ENCODE measurements at regions not wholly inside any gene's neighbourhood (a gene's known extent, or its start where the extent isn't known, plus 50 kb on each side); places are given as distances from the start of the nearest gene placed in this dataset.

GRCh38 chr13:106987427-106987785, 419.5 kb upstream of the ARGLU1 start:
- DNase-seq, result no peak

DNA sequence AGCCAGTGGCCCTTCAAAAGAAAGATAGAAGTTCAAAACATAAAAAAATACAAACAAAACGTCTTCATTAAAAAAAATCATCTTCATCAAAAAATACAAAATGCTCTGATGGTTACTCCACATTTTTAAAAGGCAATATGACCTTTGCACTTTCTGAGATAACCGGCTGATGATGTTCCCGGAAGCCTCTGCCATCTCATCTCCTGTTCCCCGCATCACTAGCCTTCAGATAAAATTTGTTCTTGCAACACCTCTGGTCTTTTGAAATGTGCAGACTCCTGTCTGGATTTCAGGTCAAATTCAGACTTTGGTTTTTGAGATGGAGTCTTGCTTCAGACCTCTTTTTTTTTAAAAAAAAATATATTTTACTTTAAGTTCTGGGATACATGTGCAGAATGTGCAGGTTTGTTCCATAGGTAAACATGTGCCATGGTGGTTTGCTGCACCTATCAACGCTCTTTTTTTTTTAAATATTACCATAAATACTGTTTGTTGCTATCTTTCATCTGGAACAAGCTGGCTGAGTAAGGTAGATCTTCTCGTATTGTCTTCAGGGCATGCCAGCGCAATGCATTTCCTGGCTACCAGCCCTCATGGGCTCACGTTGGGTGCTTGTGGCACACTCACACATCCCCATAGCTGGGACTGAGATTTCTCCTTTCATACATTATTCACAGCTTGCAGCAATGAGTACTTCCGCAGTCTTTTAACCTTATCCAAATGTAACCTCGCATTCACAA, 418.9 kb upstream of the ARGLU1 start:
- no peak for DNase-seq

- no peak for DNase-seq
Observed at GRCh38 chr13:106986033-106986484, 418.1 kb upstream of the ARGLU1 start.

DNA sequence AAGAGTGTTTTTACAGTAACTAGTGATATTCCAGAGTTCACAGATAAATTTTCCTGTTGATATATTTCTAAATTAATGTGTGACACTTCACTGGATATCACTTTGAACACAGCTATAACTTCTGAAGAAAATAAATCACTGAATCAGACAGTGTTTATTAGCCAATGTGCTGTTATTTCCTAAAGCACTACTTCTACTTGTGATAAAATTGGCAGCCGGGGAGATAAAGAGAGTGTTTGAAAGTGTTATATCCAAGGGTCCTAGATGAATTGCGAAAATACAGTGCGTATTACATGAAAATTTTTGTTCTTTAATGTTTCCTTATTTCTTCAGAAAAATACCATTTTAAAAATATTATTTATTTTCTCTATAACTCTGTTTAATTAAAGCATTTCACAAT, 417.5 kb upstream of the ARGLU1 start:
- DNase-seq, result no peak

DNA sequence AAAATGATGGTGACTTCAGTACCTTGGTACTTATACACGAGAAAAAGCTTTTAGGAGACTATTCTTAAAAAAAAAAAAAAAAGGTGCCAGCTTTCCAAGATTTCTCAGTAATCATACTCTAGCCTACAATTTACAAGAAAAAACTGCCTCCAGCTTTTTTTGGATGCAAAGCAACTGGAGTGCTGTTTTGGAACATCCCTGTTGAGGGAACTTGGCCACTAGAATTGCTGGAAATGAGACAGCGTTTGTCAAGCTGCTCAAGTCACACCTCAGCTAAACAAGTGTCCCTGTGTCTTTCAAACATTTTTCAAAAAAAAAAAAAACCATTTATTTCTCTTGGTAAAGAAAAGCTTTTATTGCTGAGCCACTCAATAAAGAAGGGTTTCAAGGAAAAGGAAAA, 413.1 kb upstream of the ARGLU1 start:
- DNase-seq, result no peak

DNA sequence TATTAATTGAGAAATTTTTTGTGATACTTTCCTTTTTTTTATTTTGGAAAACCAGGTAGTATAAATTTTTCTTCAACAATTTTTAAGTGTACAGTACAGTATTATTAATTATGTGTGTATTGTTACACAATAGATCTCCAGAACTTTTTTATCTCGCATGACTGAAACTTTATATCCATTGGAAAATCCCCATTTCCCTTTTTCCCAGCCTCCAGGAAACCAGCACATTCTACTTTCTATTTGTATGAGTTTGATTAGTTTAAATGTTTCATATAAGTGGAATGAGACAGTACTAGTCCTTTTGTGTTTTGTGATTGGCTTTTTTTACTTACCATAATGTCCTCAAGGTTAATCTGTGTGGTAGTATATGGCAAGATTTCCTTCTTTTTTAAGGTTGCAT, 399.5 kb upstream of the ARGLU1 start:
- no peak for DNase-seq

DNA sequence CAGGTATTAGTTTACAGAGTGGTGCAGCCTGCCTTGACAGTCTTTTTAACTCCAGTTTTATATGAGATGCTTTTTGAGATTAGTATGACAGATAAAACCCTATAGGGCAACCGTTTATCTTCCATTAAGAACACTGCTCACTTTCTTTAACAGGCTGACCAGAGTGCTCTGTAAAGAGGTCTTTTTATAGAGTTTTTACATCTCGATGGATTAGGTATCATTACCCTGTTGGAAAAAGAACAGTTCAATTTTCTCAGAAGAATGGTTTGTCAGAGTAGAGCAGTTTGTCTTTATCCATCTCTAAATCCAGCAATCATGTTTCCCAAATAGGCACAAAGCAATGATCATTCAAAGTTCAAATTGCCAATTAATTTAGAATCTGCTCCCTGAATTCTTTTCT, 395.2 kb upstream of the ARGLU1 start:
- DNase-seq, result no peak

- DNase-seq, result no peak
Observed at GRCh38 chr13:106961651-106962050, 393.7 kb upstream of the ARGLU1 start.

DNA sequence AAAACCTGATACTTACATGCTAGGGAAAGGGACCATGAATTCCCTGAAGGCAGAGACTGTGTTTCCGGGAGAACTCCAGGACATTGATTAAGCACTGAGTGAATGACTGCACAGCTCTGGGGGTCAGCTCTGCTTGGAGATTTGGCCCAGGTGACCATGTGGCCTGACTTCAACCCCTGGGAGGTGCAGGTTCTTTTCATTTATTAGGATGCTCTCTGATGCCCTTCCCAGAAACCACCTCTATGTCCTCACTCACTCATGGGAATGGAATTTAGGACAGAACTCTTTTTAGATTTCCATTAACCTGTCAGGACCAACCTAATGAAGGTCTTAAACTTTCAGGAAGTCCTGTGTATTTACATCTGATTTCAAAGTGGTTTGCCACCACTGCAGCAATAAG, 393.3 kb upstream of the ARGLU1 start:
- DNase-seq, result no peak

GRCh38 chr13:106958621-106959048, 390.7 kb upstream of the ARGLU1 start:
- no peak for DNase-seq

DNA sequence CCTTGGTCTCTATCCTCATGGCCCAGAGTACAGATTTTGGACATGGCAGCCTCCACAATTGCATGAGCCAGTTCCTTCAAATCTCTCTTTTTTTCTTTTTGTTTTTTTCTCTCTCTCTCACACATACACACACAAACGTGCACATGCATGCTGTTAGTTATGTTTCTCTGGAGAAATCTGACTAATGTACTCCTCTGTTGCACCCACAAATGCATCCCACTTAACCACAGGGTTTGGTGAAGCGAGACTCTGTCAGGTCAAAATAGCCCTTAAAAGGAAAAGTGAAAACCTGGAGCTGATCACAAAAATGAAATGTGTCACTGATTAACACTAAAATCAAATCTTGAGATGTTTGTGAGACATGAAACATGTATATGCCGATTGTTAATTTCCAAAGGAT, 374.6 kb upstream of the ARGLU1 start:
- no peak for DNase-seq

DNA sequence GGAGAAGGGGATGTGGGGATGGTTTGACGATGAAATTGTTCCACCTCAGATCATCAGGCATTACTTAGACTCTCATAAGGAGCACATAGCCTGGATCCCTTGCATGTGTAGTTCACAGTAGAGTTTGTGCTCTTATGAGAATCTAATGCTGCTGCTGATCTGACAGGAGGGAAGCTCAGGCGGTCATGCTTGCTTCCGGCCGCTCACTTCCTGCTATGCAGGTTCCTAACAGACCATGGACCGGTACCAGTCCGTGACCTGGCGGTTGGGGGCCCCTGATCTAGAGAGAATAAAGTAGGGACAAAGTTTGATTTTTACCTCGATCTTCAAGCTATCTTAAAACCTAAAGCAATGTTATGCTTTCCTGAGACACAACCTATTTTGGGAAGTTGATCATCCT, 373.8 kb upstream of the ARGLU1 start:
- DNase-seq, result no peak

- no peak for DNase-seq
Observed at GRCh38 chr13:106927421-106927820, 359.5 kb upstream of the ARGLU1 start.

DNA sequence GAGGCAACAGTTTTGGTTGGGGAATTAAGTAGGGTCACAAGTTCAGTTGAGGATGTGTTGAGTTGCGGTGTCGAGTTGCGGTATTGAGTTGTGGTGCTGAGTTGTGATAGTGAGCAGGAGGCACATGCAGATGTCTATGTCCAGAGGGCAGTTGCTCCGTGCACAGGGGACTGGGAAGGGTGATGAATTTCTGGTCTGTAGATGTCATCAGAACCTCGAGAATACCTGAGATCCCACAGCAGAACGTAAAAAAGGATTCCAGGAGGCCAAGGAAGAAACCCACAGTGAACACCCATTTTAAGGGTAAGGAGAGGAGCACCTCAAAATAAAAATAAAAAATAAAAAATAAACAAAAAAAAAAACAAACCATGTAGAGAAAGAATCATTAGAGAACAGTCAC, 354.4 kb upstream of the ARGLU1 start:
- DNase-seq, result no peak

GRCh38 chr13:106919638-106920037, 351.7 kb upstream of the ARGLU1 start:
- DNase-seq, result no peak

DNA sequence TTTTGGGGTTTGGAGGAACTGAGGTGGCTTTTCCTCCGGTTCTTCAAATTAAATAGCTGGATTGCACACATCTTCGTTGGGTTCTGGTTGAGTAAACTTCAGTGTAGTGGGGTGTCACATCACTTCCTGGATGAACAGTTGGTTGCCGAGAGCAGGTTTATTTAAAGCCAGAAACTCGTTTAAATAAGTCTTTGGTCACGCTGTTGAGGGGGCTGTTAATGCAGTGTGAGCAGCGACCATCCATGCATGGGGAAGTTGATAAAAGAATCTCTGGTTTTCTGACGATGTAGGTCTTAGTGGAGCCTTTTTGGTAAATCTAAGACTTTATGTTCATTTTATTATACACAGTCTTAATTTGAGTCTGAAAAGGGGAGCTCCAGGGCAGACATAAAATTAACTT, 351.2 kb upstream of the ARGLU1 start:
- DNase-seq, result no peak

DNA sequence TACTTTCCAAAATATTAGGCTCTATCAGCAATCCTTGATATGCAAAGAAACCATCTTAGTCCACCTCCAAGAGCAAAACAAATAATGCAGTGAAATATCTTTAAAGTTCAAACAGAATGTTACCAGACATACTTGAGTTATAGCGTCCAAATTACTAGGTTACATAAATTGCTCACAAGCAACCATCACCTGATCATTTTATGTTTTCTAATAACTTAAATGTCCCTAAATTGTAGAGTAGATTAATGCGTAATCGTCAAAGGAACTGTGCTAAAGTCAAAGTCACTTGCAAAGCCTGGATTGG, 350.6 kb upstream of the ARGLU1 start:
- no peak for DNase-seq

- DNase-seq, result no peak
Observed at GRCh38 chr13:106917673-106918556, 350.0 kb upstream of the ARGLU1 start.

DNA sequence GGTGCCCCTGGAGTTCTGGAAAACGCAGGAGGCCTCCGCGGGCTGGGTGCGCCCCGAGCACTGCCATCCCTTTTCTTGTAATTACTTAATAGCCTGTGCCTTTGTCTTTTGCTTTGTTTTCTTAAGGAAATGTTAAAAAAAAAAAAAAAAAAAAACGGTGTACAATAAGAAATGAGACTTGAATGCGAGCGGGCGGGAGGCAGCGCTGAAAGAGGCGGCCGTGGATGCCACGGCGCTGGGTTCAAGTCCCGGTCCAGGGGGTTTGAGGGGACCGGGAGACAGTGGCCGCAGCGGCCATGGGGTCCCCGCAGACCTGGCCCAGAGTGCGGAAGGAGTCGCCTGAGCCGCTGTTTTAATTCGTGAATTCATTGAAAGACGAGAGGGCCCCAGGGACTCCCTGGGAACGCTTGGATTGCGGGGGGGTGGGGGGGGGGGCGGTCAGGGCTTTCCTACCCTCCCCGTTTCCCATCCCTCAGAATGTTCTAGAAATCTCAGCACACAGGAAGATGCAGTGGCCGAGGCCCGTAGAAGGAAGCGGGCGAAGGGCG, 349.2 kb upstream of the ARGLU1 start:
- no peak for DNase-seq

DNA sequence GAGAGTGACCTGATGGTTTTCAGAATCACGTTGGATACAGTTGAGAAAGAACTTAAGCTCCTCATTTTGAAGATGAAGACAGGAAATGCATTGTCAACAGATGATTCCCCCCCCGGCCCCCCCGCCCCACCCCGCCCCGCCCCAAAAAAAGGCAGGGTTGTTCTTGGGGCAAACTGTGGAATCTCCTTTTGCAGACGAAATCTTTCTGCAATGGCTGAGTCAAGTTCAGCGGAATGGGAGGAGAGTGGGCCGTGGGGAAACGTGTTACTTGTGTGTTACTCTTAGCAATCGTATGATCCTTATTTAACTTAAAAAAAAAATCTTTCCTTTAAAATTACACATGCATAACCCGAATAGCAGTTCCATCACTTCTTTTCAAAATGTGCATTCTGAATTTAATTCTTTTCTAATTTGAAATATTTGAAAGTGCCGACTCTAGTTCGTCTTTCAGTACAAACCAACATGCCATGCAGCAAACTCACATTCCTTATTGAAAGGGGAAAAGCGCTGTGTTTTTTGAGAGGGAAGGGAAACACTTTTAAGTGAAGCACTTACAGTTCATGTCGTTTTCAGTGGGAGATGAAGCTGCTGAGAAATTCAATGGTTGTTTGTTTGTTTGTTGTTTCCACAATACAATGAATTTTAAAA, 348.5 kb upstream of the ARGLU1 start:
- no peak for DNase-seq

GRCh38 chr13:106915146-106915545, 347.2 kb upstream of the ARGLU1 start:
- DNase-seq, result no peak

DNA sequence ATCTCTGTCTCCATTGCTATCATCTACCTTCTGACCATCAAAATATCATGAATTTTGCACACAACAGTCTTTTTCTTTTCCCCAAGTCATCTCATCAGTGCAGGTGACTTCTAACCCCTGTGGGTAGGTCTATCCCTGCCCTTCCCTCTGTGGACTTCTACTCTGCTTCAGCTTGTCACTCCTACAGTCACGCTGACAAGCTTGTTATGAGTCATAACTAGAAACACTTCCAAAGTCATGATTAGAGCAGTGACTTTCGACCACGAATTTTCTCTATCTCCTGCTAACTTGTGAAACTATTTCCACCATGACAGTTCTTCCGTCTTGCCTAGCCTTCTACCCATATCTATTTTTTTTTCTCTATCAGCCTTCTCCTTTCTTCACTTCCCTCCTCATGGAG, 343.7 kb upstream of the ARGLU1 start:
- no peak for DNase-seq

DNA sequence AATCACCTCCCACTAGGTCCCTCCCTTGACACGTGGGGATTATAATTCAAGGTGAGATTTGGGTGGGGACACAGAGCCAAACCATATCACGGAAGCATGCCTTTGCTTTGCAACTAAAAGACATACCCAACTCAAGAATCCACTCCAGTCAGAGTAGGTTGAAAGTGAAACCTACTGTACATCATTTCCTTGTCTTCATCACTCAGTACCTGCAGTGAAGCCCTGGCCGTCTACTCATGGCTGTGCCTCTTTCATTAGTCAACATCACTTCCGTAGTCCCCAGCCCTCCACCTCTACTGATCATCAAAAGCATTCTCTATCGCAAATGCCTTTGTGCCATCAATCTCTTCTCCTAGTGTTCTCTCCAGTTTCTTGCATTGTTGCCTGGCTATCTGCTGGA, 343.1 kb upstream of the ARGLU1 start:
- no peak for DNase-seq

All from NCI-H187 treated with DMSO at 0.1 percent for 48 hours (cell line).